A549 (cell line): ENCODE measurements at regions not wholly inside any gene's neighbourhood (a gene's known extent, or its start where the extent isn't known, plus 50 kb on each side); places are given as distances from the start of the nearest gene placed in this dataset.

Experiments
- ATAC-seq, 2 experiments: fragments of 200-7000 bp in 1 of 2; fragments of >200 bp in 1 of 2; cut with Nextera tagmentation in 1 of 2; cut with Tn5 transposase in 1 of 2; 3 replicates each; pipeline versions ENCODE4 v1.8.0 to v1.9.1; 2018 to 2020; ENCODE audit warnings: mild to moderate bottlenecking in 1 of 2, moderate library complexity in 1 of 2
- CTCF ChIA-PET: fragments of 300-600 bp; sonication (Branson Sonifier 250); formaldehyde crosslinking; extraction: SDS; loops from one replicate; lab custom pipeline; 2021; ENCODE audit warnings: antibody characterized with exemption, inconsistent platforms; lab: Yijun Ruan, JAX
- POLR2A ChIA-PET: fragments of 350-600 bp; formaldehyde crosslinking; extraction: SDS; loops from one replicate; lab custom pipeline; 2021; ENCODE audit warnings: antibody characterized with exemption, inconsistent platforms; lab: Yijun Ruan, JAX
- DNase-seq, 2 experiments: peaks; one replicate each; pipeline versions ENCODE4 v3.0.0 to v3.0.0-alpha.2; 2011 to 2016; ENCODE audit warnings: low read depth in 1 of 2, low spot score in 1 of 2
- FAIRE-seq: peaks from 2 replicates; lab custom pipeline; 2011; peaks lifted over from hg19 to GRCh38; lab: Jason Lieb, UNC
- H3K27ac ChIP-seq, 2 experiments: fragments of >200 bp; sonication (Bioruptor Twin); formaldehyde crosslinking; 3 replicates each; pipeline ENCODE4 v1.5.1; 2016 to 2017
- H3K4me1 ChIP-seq: fragments of >200 bp; sonication (Bioruptor Twin); formaldehyde crosslinking; 3 replicates; pipeline ENCODE4 v1.6.1; 2016
- H3K4me2 ChIP-seq: fragments of >200 bp; sonication (Bioruptor Twin); formaldehyde crosslinking; 3 replicates; pipeline ENCODE4 v1.6.1; 2016
- H3K4me3 ChIP-seq: fragments of >200 bp; sonication (Bioruptor Twin); formaldehyde crosslinking; 3 replicates; pipeline ENCODE4 v1.5.1; 2016
- H3K9me3 ChIP-seq: fragments of >200 bp; sonication (Bioruptor Twin); formaldehyde crosslinking; 3 replicates; pipeline ENCODE4 v1.6.1; 2016
- BCL3 ChIP-seq: fragments of >200 bp; sonication (Bioruptor Twin); formaldehyde crosslinking; IDR thresholded peaks from 3 replicates; pipeline ENCODE4 v1.6.1; 2016
- BHLHE40 ChIP-seq: IDR thresholded peaks from 2 replicates; pipeline ENCODE4 v1.6.1; 2012; ENCODE audit warnings: low read depth, low read length, inconsistent platforms
- CBX2 ChIP-seq: fragments of 200-600 bp; sonication (generic); IDR thresholded peaks from 2 replicates; pipeline ENCODE4 v1.6.1; 2016; ENCODE audit warnings: low read depth, mild to moderate bottlenecking, borderline replicate concordance
- CEBPB ChIP-seq, 2 experiments: fragments of >200 bp in 1 of 2; sonication (Bioruptor Twin) in 1 of 2; formaldehyde crosslinking in 1 of 2; IDR thresholded peaks; 2 replicates each; pipeline ENCODE4 v1.6.1; 2012 to 2016
- CHD4 ChIP-seq: fragments of 200-600 bp; sonication (generic); IDR thresholded peaks from 2 replicates; pipeline ENCODE4 v1.6.1; 2016; ENCODE audit warnings: antibody characterized with exemption, mild to moderate bottlenecking, borderline replicate concordance
- EHMT2 ChIP-seq: fragments of 200-600 bp; sonication (generic); IDR thresholded peaks from 2 replicates; pipeline ENCODE4 v1.6.1; 2016; ENCODE audit warnings: antibody characterized with exemption, low read depth, mild to moderate bottlenecking, moderate library complexity
- ELK1 ChIP-seq: fragments of 150-350 bp; IDR thresholded peaks from 2 replicates; pipeline ENCODE4 v1.6.1; 2014; ENCODE audit warnings: low read depth, mild to moderate bottlenecking, low read length
- ESRRA ChIP-seq: fragments of 150-350 bp; IDR thresholded peaks from 2 replicates; pipeline ENCODE4 v1.6.1; 2014; ENCODE audit warnings: mild to moderate bottlenecking, low read length, borderline replicate concordance
- FOSB ChIP-seq: fragments of 250-450 bp; sonication (Bioruptor Pico); IDR thresholded peaks from 2 replicates; pipeline ENCODE4 v1.5.0; 2020; ENCODE audit warnings: mild to moderate bottlenecking, moderate library complexity
- FOSL2 ChIP-seq, 2 experiments: fragments of 450-650 bp in 1 of 2; fragments of >200 bp in 1 of 2; sonication (Bioruptor Twin) in 1 of 2; formaldehyde crosslinking; IDR thresholded peaks; 2 replicates each; pipeline versions ENCODE4 v1.5.0 to v1.6.1; 2016 to 2020; ENCODE audit warnings: mild to moderate bottlenecking in 1 of 2, moderate library complexity in 1 of 2
- HEYL ChIP-seq: fragments of 250-450 bp; sonication (Bioruptor Pico); IDR thresholded peaks from 2 replicates; pipeline ENCODE4 v1.8.0; 2021; ENCODE audit warnings: mild to moderate bottlenecking, moderate library complexity
- HOXB13 ChIP-seq: fragments of 250-450 bp; sonication (Bioruptor Pico); IDR thresholded peaks from 2 replicates; pipeline ENCODE4 v1.5.0; 2020; ENCODE audit warnings: low read depth, mild to moderate bottlenecking, moderate library complexity
- KDM1A ChIP-seq: fragments of 200-600 bp; sonication (generic); IDR thresholded peaks from 2 replicates; pipeline ENCODE4 v1.6.1; 2016; ENCODE audit warnings: low read depth, mild to moderate bottlenecking
- KDM5A ChIP-seq: fragments of 200-600 bp; sonication (generic); IDR thresholded peaks from 2 replicates; pipeline ENCODE4 v1.6.1; 2016; ENCODE audit warnings: antibody characterized with exemption, mild to moderate bottlenecking
- MAZ ChIP-seq: fragments of 150-350 bp; IDR thresholded peaks from 2 replicates; pipeline ENCODE4 v1.6.1; 2014; ENCODE audit warnings: antibody characterized with exemption, low read depth, low read length, borderline replicate concordance
- MYC ChIP-seq: IDR thresholded peaks from 2 replicates; pipeline ENCODE4 v1.6.1; 2012; ENCODE audit warnings: mild to moderate bottlenecking, inconsistent platforms, low read length, improper control_type of control experiment, borderline replicate concordance
- NFE2L2 ChIP-seq: fragments of 150-350 bp; conservative IDR thresholded peaks from 2 replicates; pipeline ENCODE4 v1.6.1; 2014; ENCODE audit warnings: low read length
- NPAS2 ChIP-seq: fragments of 250-450 bp; sonication (Bioruptor Pico); IDR thresholded peaks from 2 replicates; pipeline ENCODE4 v1.8.0; 2022; ENCODE audit warnings: mild to moderate bottlenecking, moderate library complexity, borderline replicate concordance
- NR3C1 ChIP-seq: fragments of >200 bp; sonication (Bioruptor Twin); formaldehyde crosslinking; IDR thresholded peaks from 3 replicates; pipeline ENCODE4 v1.6.1; 2017
- PHF8 ChIP-seq: fragments of 200-600 bp; sonication (generic); IDR thresholded peaks from 2 replicates; pipeline ENCODE4 v1.6.1; 2016; ENCODE audit warnings: low read depth, mild to moderate bottlenecking, antibody characterized with exemption, moderate library complexity, borderline replicate concordance
- POLR2A ChIP-seq: IDR thresholded peaks from 2 replicates; pipeline ENCODE4 v1.6.1; 2012; ENCODE audit warnings: mild to moderate bottlenecking, low read length
- RAD21 ChIP-seq, 2 experiments: fragments of >200 bp in 1 of 2; sonication (Bioruptor Twin) in 1 of 2; formaldehyde crosslinking in 1 of 2; IDR thresholded peaks in 1 of 2; conservative IDR thresholded peaks in 1 of 2; 2 replicates in 1 of 2; 3 replicates in 1 of 2; pipeline ENCODE4 v1.6.1; 2012 to 2018; ENCODE audit warnings: inconsistent platforms in 1 of 2
- RCOR1 ChIP-seq: fragments of 150-350 bp; IDR thresholded peaks from 2 replicates; pipeline ENCODE4 v1.6.1; 2014; ENCODE audit warnings: antibody characterized with exemption, low read length, low read depth
- RNF2 ChIP-seq: fragments of 200-600 bp; sonication (generic); IDR thresholded peaks from 2 replicates; pipeline ENCODE4 v1.6.1; 2016; ENCODE audit warnings: low read depth, mild to moderate bottlenecking, antibody characterized with exemption, moderate library complexity, borderline replicate concordance
- SMC3 ChIP-seq: fragments of >200 bp; sonication (Bioruptor Twin); formaldehyde crosslinking; IDR thresholded peaks from 3 replicates; pipeline ENCODE4 v1.6.1; 2018; ENCODE audit warnings: inconsistent platforms
- SREBF2 ChIP-seq: fragments of 450-650 bp; IDR thresholded peaks from 2 replicates; pipeline ENCODE4 v1.6.1; 2014; ENCODE audit warnings: mild to moderate bottlenecking, moderate library complexity
- USF2 ChIP-seq: fragments of 450-650 bp; IDR thresholded peaks from 2 replicates; pipeline ENCODE4 v1.6.1; 2014; ENCODE audit warnings: antibody characterized with exemption
- ZNF302 ChIP-seq: fragments of 250-450 bp; sonication (Bioruptor Pico); IDR thresholded peaks from 2 replicates; pipeline ENCODE4 v1.9.0; 2021; ENCODE audit warnings: inconsistent platforms, mild to moderate bottlenecking, moderate library complexity
- ZSCAN20 ChIP-seq: fragments of 250-450 bp; sonication (Bioruptor Pico); IDR thresholded peaks from 2 replicates; pipeline ENCODE4 v1.8.0; 2022; ENCODE audit warnings: mild to moderate bottlenecking, moderate library complexity
- WGBS: methylation state at CpG from one replicate; pipeline ENCODE4 v1.1.6; 2017; ENCODE audit errors: missing lambda C conversion rate; 5-methylcytosine and 5-hydroxymethylcytosine counted together
- TF ChIP-seq, protein P1 (sequence below): IDR thresholded peaks from 2 replicates; pipeline ENCODE4 v1.6.1; 2012

DNA sequence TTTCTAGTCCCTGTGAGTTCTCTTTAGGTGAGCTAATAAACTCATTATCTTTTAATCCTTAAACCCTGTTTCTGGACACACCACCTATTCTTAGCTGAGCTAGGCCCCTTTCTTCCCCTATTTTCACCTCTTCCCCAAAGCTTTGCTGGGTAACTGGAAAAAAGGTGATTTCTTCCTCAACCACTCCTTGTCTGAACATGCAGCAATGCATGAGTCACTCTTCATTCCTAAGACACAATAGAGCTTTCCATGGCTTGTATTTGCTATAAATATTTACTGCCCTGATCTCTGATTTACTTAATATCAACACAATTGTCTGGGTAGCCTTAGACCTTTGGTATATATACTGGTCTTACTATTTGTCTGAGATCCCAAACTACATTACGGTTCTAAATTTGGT, 370.9 kb downstream of the KLF5 start (continued):
- TF ChIP-seq EHMT2 (no peak), RCOR1 (no peak), BCL3 (no peak), CBX2 (no peak), MAZ (no peak), PHF8 (no peak), ZNF302 (no peak), KDM5A (no peak), FOSL2 (IDR thresholded peaks at IDR 0.05) (peak; percentile 37; the same call in 1 of the 2 replicates), FOSL2 (CRISPR knock-in tag; IDR thresholded peaks at IDR 0.05) (peak; percentile 92), RNF2 (no peak), HEYL (no peak), SREBF2 (no peak), RAD21 (conservative IDR thresholded peaks at IDR 0.05 in 1 of 2, IDR thresholded peaks at IDR 0.05 in 1 of 2) (peak in 1 of 2 experiments; percentile 21; a peak in 1 of 5 replicates)
- TF ChIP-seq, protein P1, sequence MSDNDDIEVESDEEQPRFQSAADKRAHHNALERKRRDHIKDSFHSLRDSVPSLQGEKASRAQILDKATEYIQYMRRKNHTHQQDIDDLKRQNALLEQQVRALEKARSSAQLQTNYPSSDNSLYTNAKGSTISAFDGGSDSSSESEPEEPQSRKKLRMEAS, result no peak

GRCh38 chr13:73428706-73429105, 369.9 kb downstream of the KLF5 start:
- ChIA-PET POLR2A (no interaction called here), CTCF (no interaction called here)
- ATAC-seq (peak in 1 of 2 experiments; percentile 53; a peak in 3 of 6 replicates), FAIRE-seq (no peak), DNase-seq (no peak)
- Histone ChIP-seq H3K9me3 (no peaks in the 10 kb centered on the region), H3K4me3 (no peak overlapping the region), H3K4me1 (peaks cover 24% of the 10 kb centered on the region), H3K4me2 (peak overlapping the region; percentile 58), H3K27ac (peak overlapping the region; percentile 79 to 87)
- WGBS, result 33% methylated on average over 1 of the region's 1 CpG
- TF ChIP-seq USF2 (no peak), NPAS2 (CRISPR knock-in tag) (no peak), NR3C1 (no peak), ELK1 (no peak), HOXB13 (CRISPR knock-in tag) (no peak), RAD21 (conservative IDR thresholded peaks at IDR 0.05 in 1 of 2, IDR thresholded peaks at IDR 0.05 in 1 of 2) (no peak), POLR2A (no peak), CEBPB (IDR thresholded peaks at IDR 0.05) (no peak), CHD4 (no peak), NFE2L2 (no peak), ZSCAN20 (CRISPR knock-in tag) (no peak), SMC3 (no peak), KDM1A (no peak), ESRRA (no peak), BHLHE40 (no peak), MYC (no peak), FOSB (CRISPR knock-in tag) (no peak), FOSL2 (IDR thresholded peaks at IDR 0.05) (no peak), FOSL2 (CRISPR knock-in tag; IDR thresholded peaks at IDR 0.05) (no peak)
- TF ChIP-seq, protein P1, result no peak
